PC-9 (cell line): ENCODE measurements at regions not wholly inside any gene's neighbourhood (a gene's known extent, or its start where the extent isn't known, plus 50 kb on each side); places are given as distances from the start of the nearest gene placed in this dataset.

ENCODE experiments used
- BruUV-seq: library from RNA; stranded (reverse); fragments of 400-500 nt; replicated peaks from 2 replicates; lab custom pipeline; 2021; lab: Mats Ljungman, UMichigan
- CTCF ChIA-PET: fragments of 300-600 bp; sonication (Branson Sonifier 250); formaldehyde crosslinking; loops from one replicate; lab custom pipeline; 2022; ENCODE audit warnings: antibody characterized with exemption; lab: Charles Lee
- POLR2A ChIA-PET: fragments of 300-600 bp; sonication (Branson Sonifier 250); formaldehyde crosslinking; loops from one replicate; lab custom pipeline; 2022; ENCODE audit warnings: antibody characterized with exemption; ENCODE audit not compliant: unreplicated experiment; lab: Charles Lee
- DNase-seq, 2 experiments: peaks; one replicate each; pipeline versions ENCODE4 v3.0.0 to v3.0.0-alpha.2; 2015 to 2022; ENCODE audit warnings: mixed read lengths in 1 of 2
- H2AFZ ChIP-seq: fragments of 200-600 bp; sonication (generic); 2 replicates; pipeline ENCODE4 v1.8.1; 2017; ENCODE audit warnings: antibody characterized with exemption
- H3F3A ChIP-seq: fragments of 200-600 bp; sonication (generic); 2 replicates; pipeline ENCODE4 v1.8.1; 2017; ENCODE audit warnings: antibody characterized with exemption, mild to moderate bottlenecking, low read depth; ENCODE audit not compliant: insufficient read depth
- H3K27ac ChIP-seq: fragments of 200-600 bp; sonication (generic); 2 replicates; pipeline ENCODE4 v1.6.1; 2016; ENCODE audit warnings: mixed run types
- H3K27me3 ChIP-seq: fragments of 200-600 bp; sonication (generic); 2 replicates; pipeline ENCODE4 v1.6.1; 2016; ENCODE audit warnings: low read depth, mixed run types; ENCODE audit not compliant: insufficient read depth
- H3K36me3 ChIP-seq: fragments of 200-600 bp; sonication (generic); 2 replicates; pipeline ENCODE4 v1.6.1; 2016; ENCODE audit warnings: low read depth, mixed run types
- H3K4me1 ChIP-seq: fragments of 200-600 bp; sonication (generic); replicated peaks from 2 replicates; pipeline ENCODE4 v1.6.1; 2016; ENCODE audit warnings: mixed run types; ENCODE audit not compliant: insufficient read depth
- H3K4me2 ChIP-seq: fragments of 200-600 bp; sonication (generic); 2 replicates; pipeline ENCODE4 v1.6.1; 2017; ENCODE audit warnings: mixed run types
- H3K4me3 ChIP-seq: fragments of 200-600 bp; sonication (generic); 2 replicates; pipeline ENCODE4 v1.6.1; 2016; ENCODE audit warnings: mixed run types
- H3K79me2 ChIP-seq: fragments of 200-600 bp; sonication (generic); 2 replicates; pipeline ENCODE4 v1.6.1; 2017; ENCODE audit warnings: low read depth, mixed run types
- H3K9me2 ChIP-seq: fragments of 200-600 bp; sonication (generic); 2 replicates; pipeline ENCODE4 v1.8.1; 2017; ENCODE audit warnings: mild to moderate bottlenecking; ENCODE audit not compliant: insufficient read depth
- H3K9me3 ChIP-seq: fragments of 200-600 bp; sonication (generic); 2 replicates; pipeline ENCODE4 v1.8.1; 2016; ENCODE audit warnings: low read depth; ENCODE audit not compliant: insufficient read depth
- H4K20me1 ChIP-seq: fragments of 200-600 bp; sonication (generic); 2 replicates; pipeline ENCODE4 v1.8.1; 2017; ENCODE audit not compliant: insufficient read depth
- CTCF ChIP-seq: fragments of 200-600 bp; sonication (generic); conservative IDR thresholded peaks from 2 replicates; pipeline ENCODE4 v1.6.1; 2017; ENCODE audit warnings: mixed run types, antibody characterized with exemption, mild to moderate bottlenecking, moderate library complexity
- EZH2 ChIP-seq: fragments of 200-600 bp; sonication (generic); IDR thresholded peaks from 2 replicates; pipeline ENCODE4 v1.8.0; 2017; ENCODE audit warnings: antibody characterized with exemption, low read depth
- intact Hi-C: fragments of 100-400 bp; cut with micrococcal nuclease; formaldehyde crosslinking; loops from one replicate; pipeline ENCODE4 v1.10.0; 2022; ENCODE audit not compliant: unreplicated experiment

GRCh38 chr21:43364261-43364510 is 62.7 kb downstream of the SIK1 start:
- no peaks in the 10 kb centered on the region for H3K27me3 ChIP-seq
- no peaks in the 10 kb centered on the region for H4K20me1 ChIP-seq
- H2AFZ ChIP-seq = no peak overlapping the region
- no peaks in the 10 kb centered on the region for H3K79me2 ChIP-seq
- no peaks in the 10 kb centered on the region for H3F3A ChIP-seq
- intact Hi-C loops = no loop called here
- H3K9me3 ChIP-seq = no peaks in the 10 kb centered on the region
- POLR2A ChIA-PET = no interaction called here
- TF ChIP-seq CTCF (no peak), EZH2 (no peak)
- no peak overlapping the region for H3K27ac ChIP-seq
- no peak for DNase-seq
- CTCF ChIA-PET = no interaction called here
- no peak overlapping the region for H3K4me3 ChIP-seq
- no peaks in the 10 kb centered on the region for H3K36me3 ChIP-seq
- no peaks in the 10 kb centered on the region for H3K4me1 ChIP-seq
- no peaks in the 10 kb centered on the region for H3K9me2 ChIP-seq
- H3K4me2 ChIP-seq = no peak overlapping the region
- no TSS peak for BruUV-seq

- H3K36me3 ChIP-seq = no peaks in the 10 kb centered on the region
- no peaks in the 10 kb centered on the region for H3F3A ChIP-seq
- TF ChIP-seq EZH2 (no peak), CTCF (no peak)
- intact Hi-C loops = no loop called here
- H3K4me1 ChIP-seq = no peaks in the 10 kb centered on the region
- ChIA-PET POLR2A (no interaction called here), CTCF (no interaction called here)
- H2AFZ ChIP-seq = no peak overlapping the region
- H3K9me3 ChIP-seq = no peaks in the 10 kb centered on the region
- no peaks in the 10 kb centered on the region for H3K79me2 ChIP-seq
- H3K27ac ChIP-seq = no peak overlapping the region
- no peaks in the 10 kb centered on the region for H4K20me1 ChIP-seq
- H3K4me2 ChIP-seq = no peak overlapping the region
- DNase-seq = no peak
- H3K27me3 ChIP-seq = no peaks in the 10 kb centered on the region
- no TSS peak for BruUV-seq
- H3K4me3 ChIP-seq = no peak overlapping the region
- no peaks in the 10 kb centered on the region for H3K9me2 ChIP-seq
Observed at GRCh38 chr21:43363506-43364260, 63.2 kb downstream of the SIK1 start.

GRCh38 chr21:43362915-43363314 is 64.0 kb downstream of the SIK1 start:
- Histone ChIP-seq H2AFZ (no peak overlapping the region), H3K4me1 (no peaks in the 10 kb centered on the region), H3K79me2 (no peaks in the 10 kb centered on the region), H3F3A (no peaks in the 10 kb centered on the region), H3K27me3 (no peaks in the 10 kb centered on the region), H3K36me3 (no peaks in the 10 kb centered on the region), H3K9me3 (no peaks in the 10 kb centered on the region), H3K4me2 (no peak overlapping the region), H4K20me1 (no peaks in the 10 kb centered on the region), H3K4me3 (no peak overlapping the region), H3K9me2 (no peaks in the 10 kb centered on the region), H3K27ac (no peak overlapping the region)
- BruUV-seq = no TSS peak
- intact Hi-C loops = no loop called here
- POLR2A ChIA-PET = no interaction called here
- TF ChIP-seq EZH2 (no peak), CTCF (no peak)
- CTCF ChIA-PET = no interaction called here
- no peak for DNase-seq
